ENCODE measurements at regions not wholly inside any gene's neighbourhood (a gene's known extent, or its start where the extent isn't known, plus 50 kb on each side); places are given as distances from the start of the nearest gene placed in this dataset.
"Not testable (repeated sequence)": the region's sequence is repeated elsewhere in the genome, so short reads cannot be mapped to it uniquely, and the experiment has no call there.

DNA sequence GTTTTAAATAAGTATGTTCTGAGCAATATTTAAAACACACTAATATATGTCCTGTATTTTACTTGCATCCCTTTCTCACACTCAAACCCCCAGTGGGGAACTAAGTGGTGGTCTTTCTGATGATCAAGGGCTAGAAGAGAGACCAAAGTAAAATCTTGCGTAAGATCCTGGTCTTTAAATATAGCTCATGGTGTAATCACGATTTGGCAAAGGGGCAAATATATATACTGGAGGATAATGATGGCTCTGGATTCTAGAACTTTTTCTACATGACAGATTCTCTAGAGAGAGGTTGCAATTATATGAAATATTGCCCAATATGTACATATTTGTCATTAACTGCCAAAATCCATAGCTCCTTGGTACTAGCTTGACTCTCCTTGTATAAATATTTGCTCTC is 438.3 kb downstream of the NXPH1 start:
- Histone ChIP-seq H3K27me3 (ENCODE audit: control insufficient read depth, insufficient read depth, low read length) (no peaks in the 10 kb centered on the region), H3K4me3 (ENCODE audit: low read depth, low read length) (no peak overlapping the region), H3K9ac (no peak overlapping the region), H3K36me3 (ENCODE audit: control insufficient read depth, insufficient read depth, low read length) (no peaks in the 10 kb centered on the region), H3K79me2 (no peaks in the 10 kb centered on the region), H3K27ac (no peak overlapping the region), H3K4me1 (no peaks in the 10 kb centered on the region), H3K4me2 (ENCODE audit: low read length) (no peak overlapping the region), H3K9me3 (ENCODE audit: control insufficient read depth, low read length) (no peaks in the 10 kb centered on the region), H2AFZ (no peak overlapping the region)
- TF ChIP-seq, protein P1, sequence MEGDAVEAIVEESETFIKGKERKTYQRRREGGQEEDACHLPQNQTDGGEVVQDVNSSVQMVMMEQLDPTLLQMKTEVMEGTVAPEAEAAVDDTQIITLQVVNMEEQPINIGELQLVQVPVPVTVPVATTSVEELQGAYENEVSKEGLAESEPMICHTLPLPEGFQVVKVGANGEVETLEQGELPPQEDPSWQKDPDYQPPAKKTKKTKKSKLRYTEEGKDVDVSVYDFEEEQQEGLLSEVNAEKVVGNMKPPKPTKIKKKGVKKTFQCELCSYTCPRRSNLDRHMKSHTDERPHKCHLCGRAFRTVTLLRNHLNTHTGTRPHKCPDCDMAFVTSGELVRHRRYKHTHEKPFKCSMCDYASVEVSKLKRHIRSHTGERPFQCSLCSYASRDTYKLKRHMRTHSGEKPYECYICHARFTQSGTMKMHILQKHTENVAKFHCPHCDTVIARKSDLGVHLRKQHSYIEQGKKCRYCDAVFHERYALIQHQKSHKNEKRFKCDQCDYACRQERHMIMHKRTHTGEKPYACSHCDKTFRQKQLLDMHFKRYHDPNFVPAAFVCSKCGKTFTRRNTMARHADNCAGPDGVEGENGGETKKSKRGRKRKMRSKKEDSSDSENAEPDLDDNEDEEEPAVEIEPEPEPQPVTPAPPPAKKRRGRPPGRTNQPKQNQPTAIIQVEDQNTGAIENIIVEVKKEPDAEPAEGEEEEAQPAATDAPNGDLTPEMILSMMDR (IDR thresholded peaks at IDR 0.05) = no peak

DNA sequence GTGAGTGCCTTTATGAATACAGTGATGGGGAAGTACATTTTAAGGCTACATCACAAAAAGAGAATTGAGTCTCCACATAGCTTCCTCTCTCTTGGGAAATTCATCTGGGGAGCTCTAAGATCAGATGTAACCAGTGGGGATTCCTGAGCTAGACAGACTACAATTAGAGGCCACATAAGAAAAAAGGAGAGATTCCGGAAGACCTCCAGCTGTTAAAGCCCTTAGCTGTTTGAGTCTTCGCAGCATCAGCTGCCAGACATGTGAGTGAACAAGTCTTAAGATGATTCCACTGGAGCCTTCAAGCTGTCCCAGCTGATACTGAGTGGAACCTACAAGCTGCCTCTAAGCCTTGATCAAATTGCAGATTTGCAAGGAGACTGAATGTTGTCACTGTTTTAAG is 448.5 kb downstream of the NXPH1 start:
- H3K9me3 ChIP-seq (ENCODE audit: control insufficient read depth, low read length) = no peaks in the 10 kb centered on the region
- TF ChIP-seq, protein P1 (IDR thresholded peaks at IDR 0.05) = no peak
- H3K79me2 ChIP-seq = no peaks in the 10 kb centered on the region
- no peaks in the 10 kb centered on the region for H3K4me1 ChIP-seq
- H3K27ac ChIP-seq = no peak overlapping the region
- no peak overlapping the region for H2AFZ ChIP-seq
- no peak overlapping the region for H3K4me2 ChIP-seq (ENCODE audit: low read length)
- H3K27me3 ChIP-seq (ENCODE audit: control insufficient read depth, insufficient read depth, low read length) = no peaks in the 10 kb centered on the region
- H3K4me3 ChIP-seq (ENCODE audit: low read depth, low read length) = no peak overlapping the region
- no peak overlapping the region for H3K9ac ChIP-seq
- H3K36me3 ChIP-seq (ENCODE audit: control insufficient read depth, insufficient read depth, low read length) = no peaks in the 10 kb centered on the region

DNA sequence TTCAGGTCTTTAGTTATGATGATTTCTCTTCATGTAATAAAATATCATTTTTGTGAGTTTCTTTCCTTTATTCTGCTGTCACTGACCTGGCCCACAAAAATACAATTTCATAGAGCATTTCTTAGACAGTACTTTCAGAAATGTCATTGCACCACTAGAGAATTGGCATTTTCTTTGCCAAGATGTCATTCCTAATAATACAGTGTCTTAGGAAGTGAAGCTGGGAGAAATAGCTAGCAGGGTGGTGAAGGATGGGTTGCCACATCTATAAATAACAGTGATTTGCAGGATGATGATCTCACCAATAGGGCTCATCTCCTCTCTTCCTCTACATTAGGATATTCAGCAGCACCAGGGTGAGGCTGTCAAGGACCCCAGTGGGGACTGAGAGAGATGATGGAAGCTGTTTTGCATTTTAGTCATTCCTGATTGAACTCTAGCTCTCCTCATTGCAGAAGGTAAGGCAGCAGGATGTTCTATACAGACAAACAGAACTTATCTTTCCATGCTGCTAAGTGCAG is 452.1 kb downstream of the NXPH1 start:
- Histone ChIP-seq H3K4me1 (no peaks in the 10 kb centered on the region), H3K79me2 (no peaks in the 10 kb centered on the region), H3K9ac (no peak overlapping the region), H3K4me3 (ENCODE audit: low read depth, low read length) (no peak overlapping the region), H3K27me3 (ENCODE audit: control insufficient read depth, insufficient read depth, low read length) (no peaks in the 10 kb centered on the region), H3K36me3 (ENCODE audit: control insufficient read depth, insufficient read depth, low read length) (no peaks in the 10 kb centered on the region), H2AFZ (no peak overlapping the region), H3K27ac (no peak overlapping the region), H3K4me2 (ENCODE audit: low read length) (no peak overlapping the region), H3K9me3 (ENCODE audit: control insufficient read depth, low read length) (no peaks in the 10 kb centered on the region)
- TF ChIP-seq, protein P1 (IDR thresholded peaks at IDR 0.05) = no peak

DNA sequence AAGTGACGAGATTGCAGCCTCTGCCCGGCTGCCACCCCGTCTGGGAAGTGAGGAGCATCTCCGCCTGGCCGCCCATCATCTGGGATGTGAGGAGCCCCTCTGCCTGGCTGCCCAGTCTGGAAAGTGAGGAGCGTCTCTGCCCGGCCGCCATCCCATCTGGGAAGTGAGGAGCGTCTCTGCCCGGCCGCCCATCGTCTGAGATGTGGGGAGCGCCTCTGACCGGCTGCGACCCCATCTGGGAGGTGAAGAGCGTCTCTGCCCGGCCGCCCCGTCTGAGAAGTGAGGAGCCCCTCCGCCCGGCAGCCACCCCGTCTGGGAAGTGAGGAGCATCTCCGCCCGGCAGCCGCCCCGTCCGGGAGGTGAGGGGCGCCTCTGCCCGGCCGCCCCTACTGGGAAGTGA is 456.9 kb downstream of the NXPH1 start:
- H3K4me1 ChIP-seq; H3K79me2 ChIP-seq; H2AFZ ChIP-seq; H3K36me3 ChIP-seq (ENCODE audit: control insufficient read depth, insufficient read depth, low read length); H3K27ac ChIP-seq; H3K4me2 ChIP-seq (ENCODE audit: low read length); H3K4me3 ChIP-seq (ENCODE audit: low read depth, low read length); H3K9ac ChIP-seq; H3K27me3 ChIP-seq (ENCODE audit: control insufficient read depth, insufficient read depth, low read length); H3K9me3 ChIP-seq (ENCODE audit: control insufficient read depth, low read length): not testable (repeated sequence)

DNA sequence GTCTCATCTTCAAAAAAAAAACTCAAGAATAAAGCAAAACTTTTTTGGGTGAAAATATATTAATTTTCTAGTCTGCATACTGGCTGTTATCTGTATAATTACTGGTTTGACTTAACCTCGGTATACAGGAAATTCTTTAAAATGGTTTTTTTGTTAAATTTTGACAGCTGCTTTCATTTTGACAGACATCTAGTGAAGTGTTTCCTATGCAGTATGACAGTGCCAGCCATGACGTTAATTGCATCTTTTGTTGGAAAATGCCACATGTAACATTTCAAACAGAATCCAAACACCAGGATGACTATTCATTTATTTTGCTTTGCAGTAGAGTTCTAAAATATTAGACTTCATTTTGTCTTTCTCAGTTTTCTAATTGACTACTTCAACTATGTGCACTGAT is 460.4 kb downstream of the NXPH1 start:
- Histone ChIP-seq H3K4me1 (no peaks in the 10 kb centered on the region), H3K36me3 (ENCODE audit: control insufficient read depth, insufficient read depth, low read length) (no peaks in the 10 kb centered on the region), H3K9ac (no peak overlapping the region), H3K4me2 (ENCODE audit: low read length) (no peak overlapping the region), H2AFZ (no peak overlapping the region), H3K27me3 (ENCODE audit: control insufficient read depth, insufficient read depth, low read length) (no peaks in the 10 kb centered on the region), H3K79me2 (no peaks in the 10 kb centered on the region), H3K27ac (no peak overlapping the region), H3K9me3 (ENCODE audit: control insufficient read depth, low read length) (no peaks in the 10 kb centered on the region), H3K4me3 (ENCODE audit: low read depth, low read length) (no peak overlapping the region)
- TF ChIP-seq, protein P1 (IDR thresholded peaks at IDR 0.05) = no peak

All from parathyroid adenoma (tissue), 2 donors.